GM19463 (cell line): ENCODE measurements at regions not wholly inside any gene's neighbourhood (a gene's known extent, or its start where the extent isn't known, plus 50 kb on each side); places are given as distances from the start of the nearest gene placed in this dataset.

Experiments used
- ATAC-seq: cut with Tn5 transposase; IDR thresholded peaks from one replicate; pipeline ENCODE4 v1.9.1; 2021; ENCODE audit warnings: mild to moderate bottlenecking, moderate library complexity; ENCODE audit not compliant: unreplicated experiment

- no peak for ATAC-seq
Measured at GRCh38 chr16:63612462-63613227, 1509.2 kb downstream of the CDH11 start.

DNA sequence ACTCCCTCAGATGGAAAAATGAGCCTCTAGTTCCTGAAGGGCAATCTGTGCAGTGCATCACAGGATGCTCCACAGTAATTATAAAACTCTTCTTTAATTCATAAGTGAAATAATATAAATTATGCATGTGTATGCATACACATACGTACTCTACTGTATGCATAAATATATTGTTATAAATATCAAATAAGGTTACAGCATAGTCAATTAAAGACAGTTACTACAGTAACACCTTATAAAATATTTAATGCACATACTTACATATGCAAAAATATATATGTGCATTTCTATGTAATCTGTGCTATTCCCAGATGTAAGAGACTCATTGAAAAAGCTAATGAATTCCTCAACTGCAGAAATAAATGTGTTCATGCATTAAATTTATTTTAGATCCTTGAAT is 1515.1 kb downstream of the CDH11 start:
- ATAC-seq, result no peak

DNA sequence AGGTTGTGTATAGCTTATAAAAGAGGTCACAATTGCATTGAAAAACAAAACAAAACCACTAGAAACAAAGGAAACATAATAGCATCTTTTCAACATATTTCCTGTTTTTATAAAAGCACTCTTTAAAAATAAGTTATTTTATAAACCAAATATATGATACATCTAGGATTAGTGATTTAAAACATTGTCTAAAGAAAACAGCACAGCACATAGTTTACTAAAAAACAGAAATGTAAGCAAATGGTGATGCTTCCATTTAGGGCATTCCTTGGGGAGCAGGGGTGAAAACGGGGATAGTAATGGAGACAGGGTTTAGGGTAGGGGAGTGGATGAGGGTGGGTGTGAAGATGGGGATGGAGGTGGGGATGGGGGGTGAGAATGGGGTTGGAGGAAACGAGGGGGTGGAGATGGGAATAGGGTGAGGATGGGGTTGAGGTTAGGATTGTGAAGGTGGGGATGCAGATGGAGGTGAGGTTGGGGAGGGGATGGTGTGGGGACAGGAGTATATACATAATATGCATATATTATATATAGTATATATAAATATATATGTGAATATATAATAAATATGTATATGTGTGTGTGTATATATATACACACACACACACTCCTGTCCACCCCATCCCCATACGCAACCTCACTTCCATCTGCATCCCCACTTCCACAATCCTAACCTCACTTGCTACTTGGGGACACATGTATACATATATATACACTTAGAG is 1519.5 kb downstream of the CDH11 start:
- ATAC-seq, result no peak

- ATAC-seq, result no peak
Measured at GRCh38 chr16:63596716-63597115, 1525.1 kb downstream of the CDH11 start.

DNA sequence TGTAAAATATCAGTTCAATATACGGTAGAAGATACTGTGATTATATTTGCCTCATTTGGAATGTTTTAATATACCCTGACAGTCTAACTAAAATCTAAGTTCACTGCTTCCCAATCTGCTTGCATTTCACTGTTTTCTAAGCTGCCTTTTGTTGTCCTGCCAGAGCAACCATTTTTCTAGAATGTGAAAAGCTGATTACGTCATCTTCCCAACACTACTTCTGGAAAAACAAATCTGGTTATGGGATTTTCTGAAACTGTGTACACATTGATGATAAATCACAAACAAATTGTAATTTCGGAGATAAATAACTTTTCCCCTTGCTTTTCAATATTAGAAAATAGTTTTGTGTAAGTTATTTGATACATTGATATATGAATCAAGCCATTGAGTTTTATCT is 1529.0 kb downstream of the CDH11 start:
- no peak for ATAC-seq

GRCh38 chr16:63581570-63581969 is 1540.3 kb downstream of the CDH11 start:
- ATAC-seq, result no peak

GRCh38 chr16:63578791-63579190 is 1542.6 kb upstream of the CDH8 start:
- ATAC-seq, result no peak

- no peak for ATAC-seq
Measured at GRCh38 chr16:63577891-63578290, 1541.7 kb upstream of the CDH8 start.

GRCh38 chr16:63575041-63575440 is 1538.8 kb upstream of the CDH8 start:
- no peak for ATAC-seq

DNA sequence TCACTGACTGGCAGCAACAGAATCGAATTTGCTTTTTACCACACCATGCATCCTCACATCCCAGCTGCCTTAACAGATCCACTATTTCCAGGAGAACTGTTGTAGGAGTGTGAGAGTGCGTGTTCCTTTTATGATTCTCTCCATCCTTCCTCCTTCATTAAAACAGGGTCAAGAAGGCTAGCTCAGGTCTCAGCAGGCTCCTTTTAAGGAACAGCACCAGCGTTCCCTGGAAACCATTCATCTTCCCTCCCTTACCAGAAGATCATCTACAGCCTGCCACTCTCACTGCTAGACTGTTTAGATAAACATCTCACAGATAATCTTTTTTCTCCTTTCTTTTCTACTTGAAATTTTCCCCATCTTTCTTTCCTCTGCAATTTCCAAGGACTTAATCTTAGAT is 1531.9 kb upstream of the CDH8 start:
- ATAC-seq, result no peak

GRCh38 chr16:63563819-63564505 is 1527.7 kb upstream of the CDH8 start:
- ATAC-seq, result no peak

DNA sequence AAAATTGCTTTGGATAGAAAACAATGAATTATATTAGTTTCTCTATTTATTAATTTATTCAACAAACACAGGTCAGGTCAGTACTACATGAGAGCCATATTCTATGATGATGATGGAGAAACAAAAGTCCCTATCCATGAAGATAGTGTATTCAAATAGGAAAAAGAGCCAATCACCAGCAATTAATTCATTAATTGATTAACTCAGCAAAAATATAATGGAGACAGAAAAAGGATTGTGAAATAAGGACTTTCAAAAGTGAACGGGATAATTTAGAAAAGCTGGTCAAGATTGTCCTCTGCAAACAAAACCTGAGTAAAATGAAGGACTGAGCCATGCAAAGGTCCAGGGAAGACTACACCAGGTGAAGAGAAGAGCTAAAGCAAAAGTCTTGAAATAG is 1517.7 kb upstream of the CDH8 start:
- ATAC-seq, result no peak

- no peak for ATAC-seq
Measured at GRCh38 chr16:63539276-63539675, 1503.0 kb upstream of the CDH8 start.

DNA sequence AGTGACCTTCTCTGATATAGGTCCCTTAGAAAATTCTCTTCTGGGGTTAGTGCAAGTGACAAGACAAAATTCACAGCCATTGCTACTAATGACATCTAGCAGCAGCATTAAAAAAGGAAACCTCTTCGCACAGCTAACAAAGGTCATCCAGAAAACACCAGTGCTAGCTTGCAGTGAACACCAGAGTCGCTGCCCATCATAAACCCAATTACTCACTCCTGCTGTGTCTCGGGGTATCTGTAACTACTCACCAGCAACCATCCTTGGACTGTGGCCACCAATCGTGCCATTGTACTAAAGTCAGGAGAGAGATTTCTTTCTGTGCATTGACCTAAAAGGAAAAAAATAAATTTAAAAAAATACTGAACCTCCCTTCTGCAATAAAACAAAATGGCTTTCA is 1494.7 kb upstream of the CDH8 start:
- ATAC-seq, result no peak

DNA sequence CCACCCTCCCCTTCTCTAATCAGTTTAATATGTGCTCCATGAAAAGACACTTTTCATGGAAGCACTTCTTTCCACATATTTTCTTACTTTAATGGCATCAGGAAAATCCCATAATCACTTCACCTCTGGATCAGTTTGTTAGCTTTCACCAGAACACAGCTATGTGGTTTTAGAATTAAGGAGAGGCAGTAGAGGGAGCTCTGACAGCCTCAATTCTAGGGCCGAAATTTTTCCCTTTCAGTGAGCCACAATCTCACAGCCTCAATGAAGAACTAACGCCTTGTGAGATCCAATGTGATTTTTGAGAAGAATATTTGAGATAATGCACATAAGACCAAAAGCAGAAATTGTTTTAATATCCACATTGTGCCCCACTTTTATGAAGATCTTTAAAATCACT is 1494.0 kb upstream of the CDH8 start:
- no peak for ATAC-seq

DNA sequence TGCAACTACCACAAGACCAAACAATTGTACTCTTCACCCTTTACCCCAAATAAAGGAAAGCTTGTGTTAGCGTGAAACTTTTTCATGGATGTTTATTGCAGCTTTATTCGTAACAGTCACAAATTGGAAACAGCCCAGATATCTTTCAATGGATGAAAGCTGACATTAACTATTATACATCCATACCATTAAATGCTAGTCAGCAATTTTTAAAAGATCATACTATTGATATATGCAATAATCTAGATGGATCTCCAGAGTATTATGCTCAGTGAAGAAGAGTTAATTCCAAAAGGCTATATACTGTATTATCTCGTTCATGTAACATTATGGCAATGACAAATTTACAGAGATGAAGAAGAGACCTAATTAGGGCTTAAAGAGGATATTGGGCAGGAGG is 1491.2 kb upstream of the CDH8 start:
- ATAC-seq, result no peak

DNA sequence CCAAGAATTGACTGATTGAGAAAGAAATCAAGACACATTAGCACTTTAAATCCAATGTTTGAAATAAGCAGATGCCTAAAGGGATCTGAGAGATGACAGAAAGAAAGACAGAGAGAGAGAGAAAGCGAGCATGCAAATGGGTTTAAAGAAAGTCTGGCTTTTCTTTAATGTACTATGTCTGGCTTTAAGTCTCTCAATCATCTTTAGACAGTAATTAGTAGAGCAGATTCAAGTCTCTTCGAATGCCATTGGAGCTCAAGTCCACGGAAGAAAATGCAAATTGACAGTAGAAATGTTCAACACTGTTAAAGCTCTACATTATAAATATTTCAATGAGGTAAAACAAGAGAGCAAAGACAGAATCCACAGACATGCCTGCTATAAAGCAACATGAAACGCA is 1480.2 kb upstream of the CDH8 start:
- no peak for ATAC-seq

DNA sequence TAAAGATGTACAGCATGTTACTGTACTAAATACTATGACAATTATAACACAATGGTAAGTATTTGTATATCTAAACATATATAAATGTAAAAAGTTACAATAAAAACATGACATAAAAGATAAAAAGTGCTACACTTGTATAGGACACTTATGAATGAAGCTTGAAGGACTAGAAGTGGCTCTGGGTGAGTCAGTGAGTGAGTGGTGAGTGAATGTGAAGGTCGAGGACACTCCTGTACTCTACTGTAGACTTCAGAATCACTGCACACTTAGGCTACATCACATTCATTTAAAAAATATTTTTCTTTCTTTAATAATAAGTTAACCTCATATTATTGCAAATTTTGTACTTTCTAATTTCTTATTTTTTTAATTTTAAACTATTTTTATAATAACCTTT is 1476.7 kb upstream of the CDH8 start:
- ATAC-seq, result no peak

DNA sequence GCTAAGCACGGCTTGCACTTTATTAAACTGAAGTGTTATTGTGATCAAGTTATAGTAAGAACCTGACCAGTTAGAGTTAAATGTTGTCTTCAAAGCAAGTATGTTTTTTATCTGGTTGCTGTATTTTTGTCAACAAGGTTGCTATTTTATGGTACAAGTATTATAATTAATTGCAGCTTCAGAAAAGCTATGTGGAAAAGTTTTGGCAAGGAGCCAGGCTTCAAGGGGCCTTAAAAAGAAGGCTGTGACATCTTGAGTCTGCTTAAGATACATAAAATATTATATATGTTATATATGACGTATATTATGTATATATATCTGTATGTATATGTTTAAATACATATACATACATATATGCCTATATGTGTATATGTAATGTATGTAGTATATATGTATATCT is 1461.2 kb upstream of the CDH8 start:
- no peak for ATAC-seq

- no peak for ATAC-seq
Measured at GRCh38 chr16:63496282-63496681, 1460.0 kb upstream of the CDH8 start.

- ATAC-seq, result no peak
Measured at GRCh38 chr16:63488955-63489354, 1452.7 kb upstream of the CDH8 start.

DNA sequence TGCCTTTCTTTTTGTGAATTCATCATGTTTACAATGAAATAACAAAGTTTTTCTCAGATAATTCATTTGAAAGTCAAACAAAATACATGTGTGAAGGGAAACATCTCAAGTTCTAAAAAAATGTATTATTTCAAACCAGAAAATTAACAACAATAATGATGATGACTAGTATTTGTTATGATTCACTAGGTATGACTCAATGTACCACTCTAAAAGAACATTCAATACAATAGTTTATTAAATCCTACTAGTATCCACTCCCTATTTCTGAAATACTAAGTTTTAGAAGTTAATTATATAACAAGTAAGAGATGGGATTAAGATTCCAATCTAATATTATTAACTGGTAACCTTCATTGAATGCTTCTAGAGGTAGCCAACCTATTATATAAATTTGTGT is 1444.8 kb upstream of the CDH8 start:
- no peak for ATAC-seq
